GM23248 (cell line): ENCODE measurements at regions not wholly inside any gene's neighbourhood (a gene's known extent, or its start where the extent isn't known, plus 50 kb on each side); places are given as distances from the start of the nearest gene placed in this dataset.

ENCODE experiments used
- EZH2 ChIP-seq: fragments of 200-600 bp; sonication (generic); IDR thresholded peaks from 2 replicates; pipeline ENCODE4 v1.6.1; 2018; ENCODE audit warnings: antibody characterized with exemption, mild to moderate bottlenecking; ENCODE audit not compliant: insufficient read depth, poor library complexity, severe bottlenecking
- EZH2phosphoT487 ChIP-seq: fragments of 200-600 bp; sonication (generic); IDR thresholded peaks from 2 replicates; pipeline ENCODE4 v1.6.1; 2018; ENCODE audit warnings: antibody characterized with exemption, moderate library complexity, mild to moderate bottlenecking, low read depth; ENCODE audit not compliant: insufficient read depth

GRCh38 chr2:217023611-217024010 is 163.7 kb upstream of the TNP1 start:
- TF ChIP-seq EZH2 (no peak), EZH2phosphoT487 (no peak)
